MCF 10A (cell line): ENCODE measurements at regions not wholly inside any gene's neighbourhood (a gene's known extent, or its start where the extent isn't known, plus 50 kb on each side); places are given as distances from the start of the nearest gene placed in this dataset.

ENCODE experiments used
- BruUV-seq: library from RNA; stranded (reverse); fragments of 400-500 nt; replicated peaks from 2 replicates; lab custom pipeline; 2021; lab: Mats Ljungman, UMichigan
- CTCF ChIA-PET: fragments of 300-600 bp; sonication (Branson Sonifier 250); formaldehyde crosslinking; extraction: SDS; loops from one replicate; lab custom pipeline; 2021; ENCODE audit warnings: antibody characterized with exemption, inconsistent platforms; lab: Yijun Ruan, JAX
- POLR2A ChIA-PET: fragments of 300-600, 350-650 bp; sonication (Branson Sonifier 250); formaldehyde crosslinking; extraction: SDS; loops from one replicate; lab custom pipeline; 2020; ENCODE audit warnings: antibody characterized with exemption, inconsistent platforms; lab: Yijun Ruan, JAX
- DNase-seq: peaks from one replicate; pipeline ENCODE4 v3.0.0-alpha.2; 2018; ENCODE audit not compliant: unreplicated experiment
- H3K27ac Mint-ChIP-seq: one replicate; pipeline ENCODE4 v1.8.0; 2022; ENCODE audit warnings: mild to moderate bottlenecking, low read depth, mixed read lengths; ENCODE audit not compliant: unreplicated experiment
- H3K27me3 Mint-ChIP-seq: one replicate; pipeline ENCODE4 v1.8.0; 2022; ENCODE audit warnings: mixed read lengths; ENCODE audit not compliant: insufficient read depth, unreplicated experiment
- H3K36me3 Mint-ChIP-seq: one replicate; pipeline ENCODE4 v1.8.0; 2022; ENCODE audit warnings: mild to moderate bottlenecking, moderate library complexity, mixed read lengths; ENCODE audit not compliant: insufficient read depth, unreplicated experiment
- H3K4me1 Mint-ChIP-seq: one replicate; pipeline ENCODE4 v1.8.0; 2022; ENCODE audit warnings: mixed read lengths; ENCODE audit not compliant: insufficient read depth, unreplicated experiment
- H3K4me3 Mint-ChIP-seq: one replicate; pipeline ENCODE4 v1.8.0; 2022; ENCODE audit warnings: mild to moderate bottlenecking, moderate library complexity, mixed read lengths; ENCODE audit not compliant: unreplicated experiment
- H3K9me3 Mint-ChIP-seq: one replicate; pipeline ENCODE4 v1.8.0; 2022; ENCODE audit warnings: mixed read lengths; ENCODE audit not compliant: unreplicated experiment
- CTCF ChIP-seq: fragments of 200-600 bp; IDR thresholded peaks from one replicate; pipeline ENCODE4 v1.8.0; 2022; ENCODE audit warnings: antibody characterized with exemption, mild to moderate bottlenecking; ENCODE audit not compliant: unreplicated experiment
- intact Hi-C: fragments of 100-400 bp; cut with micrococcal nuclease; formaldehyde crosslinking; loops from 2 replicates; pipeline ENCODE4 v1.14.1; 2022

- Mint-ChIP-seq H3K27ac (no peak overlapping the region), H3K4me1 (no peaks in the 10 kb centered on the region), H3K27me3 (no peaks in the 10 kb centered on the region), H3K36me3 (no peaks in the 10 kb centered on the region), H3K9me3 (peaks cover 29% of the 10 kb centered on the region), H3K4me3 (no peak overlapping the region)
- ChIA-PET CTCF (interaction anchor here (0.6 to 0.7 kb wide), 2 partner anchors 541 to 950 kb away, joined by 3 to 5 read pairs; no protein-coding TSS in a partner anchor), POLR2A (no interaction called here)
- intact Hi-C loops = no loop called here
- TF ChIP-seq CTCF = no peak
- BruUV-seq = no TSS peak
- DNase-seq = no peak
Measured at GRCh38 chr10:131747791-131748190, 153.0 kb upstream of the PPP2R2D start.

GRCh38 chr10:131748191-131748590 lies 152.6 kb upstream of the PPP2R2D start:
- no peaks in the 10 kb centered on the region for H3K36me3 Mint-ChIP-seq
- H3K9me3 Mint-ChIP-seq = peaks cover 29% of the 10 kb centered on the region
- POLR2A ChIA-PET = no interaction called here
- H3K4me1 Mint-ChIP-seq = no peaks in the 10 kb centered on the region
- CTCF ChIA-PET = interaction anchor here (0.7 kb wide), 1 partner anchor 542 kb away, joined by 5 read pairs; no protein-coding TSS in a partner anchor
- no peak overlapping the region for H3K4me3 Mint-ChIP-seq
- H3K27me3 Mint-ChIP-seq = no peaks in the 10 kb centered on the region
- no peak overlapping the region for H3K27ac Mint-ChIP-seq
- intact Hi-C loops = no loop called here
- no peak for DNase-seq
- no peak for TF ChIP-seq CTCF
- no TSS peak for BruUV-seq

- CTCF ChIA-PET = no interaction called here
- Mint-ChIP-seq H3K4me1 (no peaks in the 10 kb centered on the region), H3K36me3 (no peaks in the 10 kb centered on the region), H3K4me3 (no peak overlapping the region), H3K9me3 (peaks cover 27% of the 10 kb centered on the region), H3K27me3 (no peaks in the 10 kb centered on the region), H3K27ac (no peak overlapping the region)
- POLR2A ChIA-PET = no interaction called here
- no TSS peak for BruUV-seq
- no peak for DNase-seq
- intact Hi-C loops = no loop called here
- no peak for TF ChIP-seq CTCF
Measured at GRCh38 chr10:131748831-131749766, 151.7 kb upstream of the PPP2R2D start.

- Mint-ChIP-seq H3K4me3 (no peak overlapping the region), H3K27ac (no peak overlapping the region), H3K36me3 (no peaks in the 10 kb centered on the region), H3K27me3 (no peaks in the 10 kb centered on the region), H3K4me1 (no peaks in the 10 kb centered on the region), H3K9me3 (peaks cover 22% of the 10 kb centered on the region)
- no peak for TF ChIP-seq CTCF
- no peak for DNase-seq
- intact Hi-C loops = no loop called here
- ChIA-PET CTCF (interaction anchor here (0.7 kb wide), 1 partner anchor 477 kb away, joined by 3 read pairs; no protein-coding TSS in a partner anchor), POLR2A (no interaction called here)
- BruUV-seq = no TSS peak
Measured at GRCh38 chr10:131749767-131750142, 151.1 kb upstream of the PPP2R2D start.
